Activated CD8-positive, alpha-beta T cell treated with anti-CD3 and anti-CD28 coated beads, Interleukin-2, amount 10 ng/mL, durations not matched to agents 7 days and 5 days (primary cell): ENCODE measurements at regions not wholly inside any gene's neighbourhood (a gene's known extent, or its start where the extent isn't known, plus 50 kb on each side); places are given as distances from the start of the nearest gene placed in this dataset.
"Not testable (repeated sequence)": the region's sequence is repeated elsewhere in the genome, so short reads cannot be mapped to it uniquely, and the experiment has no call there.

Experiments used
- ATAC-seq: fragments of 150-1000 bp; cut with Tn5 transposase; one replicate; pipeline ENCODE4 v1.10.0; 2021; ENCODE audit warnings: moderate library complexity
- CTCF ChIA-PET: fragments of 350-600 bp; sonication (Branson Sonifier 250); formaldehyde crosslinking; loops from one replicate; lab custom pipeline; 2021; ENCODE audit warnings: antibody characterized with exemption; lab: Charles Lee
- POLR2A ChIA-PET: fragments of 350-600 bp; sonication (Branson Sonifier 250); formaldehyde crosslinking; loops from one replicate; lab custom pipeline; 2021; ENCODE audit warnings: antibody characterized with exemption; lab: Charles Lee
- DNase-seq: peaks from one replicate; pipeline ENCODE4 v3.0.0-alpha.2; 2020
- H3K27ac Mint-ChIP-seq: one replicate; pipeline ENCODE4 v1.8.0; 2021; ENCODE audit warnings: mild to moderate bottlenecking, mixed read lengths
- H3K27me3 Mint-ChIP-seq: one replicate; pipeline ENCODE4 v1.8.0; 2021; ENCODE audit warnings: low read depth, mixed read lengths
- H3K36me3 Mint-ChIP-seq: one replicate; pipeline ENCODE4 v1.8.0; 2021; ENCODE audit warnings: low read depth, mixed read lengths
- H3K4me1 Mint-ChIP-seq: one replicate; pipeline ENCODE4 v1.8.0; 2021; ENCODE audit warnings: low read depth, mixed read lengths
- H3K4me3 Mint-ChIP-seq: one replicate; pipeline ENCODE4 v1.8.0; 2021; ENCODE audit warnings: mild to moderate bottlenecking, mixed read lengths
- H3K9me3 Mint-ChIP-seq: one replicate; pipeline ENCODE4 v1.8.0; 2022; ENCODE audit warnings: mixed read lengths; ENCODE audit not compliant: insufficient read depth

- POLR2A ChIA-PET, result interaction anchor here (0.6 kb wide), 1 partner anchor 10 kb away, joined by 3 read pairs; no protein-coding TSS in a partner anchor
- Mint-ChIP-seq H3K27ac (no peak overlapping the region), H3K36me3 (no peaks in the 10 kb centered on the region), H3K27me3 (no peaks in the 10 kb centered on the region), H3K9me3 (peaks cover 7% of the 10 kb centered on the region), H3K4me3 (no peak overlapping the region), H3K4me1 (no peaks in the 10 kb centered on the region)
- no peak for ATAC-seq
- CTCF ChIA-PET, result no interaction called here
- no peak for DNase-seq
These were observed 158.5 kb upstream of the AUTS2 start for GRCh38 chr7:69439636-69440325.

- Mint-ChIP-seq H3K36me3 (no peaks in the 10 kb centered on the region), H3K27me3 (no peaks in the 10 kb centered on the region), H3K4me3 (no peak overlapping the region), H3K9me3 (peaks cover 7% of the 10 kb centered on the region), H3K4me1 (no peaks in the 10 kb centered on the region), H3K27ac (no peak overlapping the region)
- DNase-seq (no peak), ATAC-seq (no peak)
- CTCF ChIA-PET, result no interaction called here
- POLR2A ChIA-PET, result no interaction called here
These were observed 157.3 kb upstream of the AUTS2 start for GRCh38 chr7:69440976-69441375.

- H3K4me1 Mint-ChIP-seq, result no peaks in the 10 kb centered on the region
These were observed 155.1 kb upstream of the AUTS2 start for GRCh38 chr7:69443136-69443535.

GRCh38 chr7:69445541-69445940 lies 152.7 kb upstream of the AUTS2 start:
- Mint-ChIP-seq H3K36me3 (no peaks in the 10 kb centered on the region), H3K9me3 (peaks cover 4% of the 10 kb centered on the region), H3K4me3 (no peak overlapping the region), H3K27me3 (no peaks in the 10 kb centered on the region), H3K27ac (no peak overlapping the region), H3K4me1 (no peaks in the 10 kb centered on the region)
- ATAC-seq (no peak), DNase-seq (no peak)
- POLR2A ChIA-PET, result no interaction called here
- CTCF ChIA-PET, result no interaction called here

More at GRCh38 chr7:69443136-69443535, 155.1 kb upstream of the AUTS2 start:
- ATAC-seq (no peak), DNase-seq (no peak)
- Mint-ChIP-seq H3K27ac (no peak overlapping the region), H3K9me3 (peaks cover 7% of the 10 kb centered on the region), H3K27me3 (no peaks in the 10 kb centered on the region), H3K36me3 (no peaks in the 10 kb centered on the region), H3K4me3 (no peak overlapping the region)
- POLR2A ChIA-PET, result no interaction called here
- CTCF ChIA-PET, result no interaction called here

- H3K36me3 Mint-ChIP-seq, H3K9me3 Mint-ChIP-seq, CTCF ChIA-PET, POLR2A ChIA-PET, DNase-seq, H3K4me1 Mint-ChIP-seq, H3K27ac Mint-ChIP-seq, ATAC-seq, H3K27me3 Mint-ChIP-seq, H3K4me3 Mint-ChIP-seq: not testable (repeated sequence)
These were observed 152.1 kb upstream of the AUTS2 start for GRCh38 chr7:69446213-69446612.

- no peak for DNase-seq
- Mint-ChIP-seq H3K4me3 (no peak overlapping the region), H3K4me1 (no peaks in the 10 kb centered on the region), H3K27ac (no peak overlapping the region), H3K9me3 (peaks cover 4% of the 10 kb centered on the region), H3K27me3 (no peaks in the 10 kb centered on the region), H3K36me3 (no peaks in the 10 kb centered on the region)
- ChIA-PET CTCF (no interaction called here), POLR2A (no interaction called here)
- ATAC-seq, result no peak
These were observed 150.2 kb upstream of the AUTS2 start for GRCh38 chr7:69448071-69448470.

- ChIA-PET POLR2A (no interaction called here), CTCF (no interaction called here)
- DNase-seq (no peak), ATAC-seq (no peak)
- Mint-ChIP-seq H3K4me3 (no peak overlapping the region), H3K9me3 (no peaks in the 10 kb centered on the region), H3K36me3 (no peaks in the 10 kb centered on the region), H3K27ac (no peak overlapping the region), H3K4me1 (no peaks in the 10 kb centered on the region), H3K27me3 (no peaks in the 10 kb centered on the region)
These were observed 147.8 kb upstream of the AUTS2 start for GRCh38 chr7:69450456-69450855.

GRCh38 chr7:69451715-69452114 lies 146.6 kb upstream of the AUTS2 start:
- H3K4me1 Mint-ChIP-seq, result no peaks in the 10 kb centered on the region
- ATAC-seq, result no peak
- no peaks in the 10 kb centered on the region for H3K36me3 Mint-ChIP-seq
- H3K27me3 Mint-ChIP-seq, result no peaks in the 10 kb centered on the region
- ChIA-PET CTCF (no interaction called here), POLR2A (no interaction called here)
- H3K9me3 Mint-ChIP-seq, result no peaks in the 10 kb centered on the region
- DNase-seq, result no peak
- no peak overlapping the region for H3K27ac Mint-ChIP-seq
- no peak overlapping the region for H3K4me3 Mint-ChIP-seq

- ChIA-PET CTCF (no interaction called here), POLR2A (no interaction called here)
- Mint-ChIP-seq H3K27ac (no peak overlapping the region), H3K9me3 (no peaks in the 10 kb centered on the region), H3K27me3 (no peaks in the 10 kb centered on the region), H3K36me3 (no peaks in the 10 kb centered on the region), H3K4me3 (no peak overlapping the region), H3K4me1 (no peaks in the 10 kb centered on the region)
- DNase-seq (no peak), ATAC-seq (no peak)
These were observed 145.5 kb upstream of the AUTS2 start for GRCh38 chr7:69452797-69453196.

GRCh38 chr7:69457595-69458504 lies 140.4 kb upstream of the AUTS2 start:
- no peaks in the 10 kb centered on the region for H3K4me1 Mint-ChIP-seq
- H3K9me3 Mint-ChIP-seq, result no peaks in the 10 kb centered on the region
- ATAC-seq, result no peak
- DNase-seq, result no peak
- H3K36me3 Mint-ChIP-seq, result no peaks in the 10 kb centered on the region
- no peak overlapping the region for H3K4me3 Mint-ChIP-seq
- no peaks in the 10 kb centered on the region for H3K27me3 Mint-ChIP-seq
- ChIA-PET CTCF (no interaction called here), POLR2A (no interaction called here)
- H3K27ac Mint-ChIP-seq, result no peak overlapping the region

- POLR2A ChIA-PET, result no interaction called here
- H3K27ac Mint-ChIP-seq, result no peak overlapping the region
- peaks cover 5% of the 10 kb centered on the region for H3K9me3 Mint-ChIP-seq
- DNase-seq (no peak), ATAC-seq (no peak)
- CTCF ChIA-PET, result no interaction called here
- no peaks in the 10 kb centered on the region for H3K36me3 Mint-ChIP-seq
- no peaks in the 10 kb centered on the region for H3K4me1 Mint-ChIP-seq
- no peak overlapping the region for H3K4me3 Mint-ChIP-seq
- H3K27me3 Mint-ChIP-seq, result no peaks in the 10 kb centered on the region
These were observed 134.2 kb upstream of the AUTS2 start for GRCh38 chr7:69464035-69464434.

GRCh38 chr7:69465262-69465661 lies 133.0 kb upstream of the AUTS2 start:
- Mint-ChIP-seq H3K27me3 (no peaks in the 10 kb centered on the region), H3K27ac (no peak overlapping the region), H3K4me1 (no peaks in the 10 kb centered on the region), H3K9me3 (peaks cover 10% of the 10 kb centered on the region), H3K4me3 (no peak overlapping the region), H3K36me3 (no peaks in the 10 kb centered on the region)
- POLR2A ChIA-PET, result no interaction called here
- ATAC-seq (no peak), DNase-seq (no peak)
- CTCF ChIA-PET, result no interaction called here
